ENCODE measurements at regions not wholly inside any gene's neighbourhood (a gene's known extent, or its start where the extent isn't known, plus 50 kb on each side); places are given as distances from the start of the nearest gene placed in this dataset.

DNA sequence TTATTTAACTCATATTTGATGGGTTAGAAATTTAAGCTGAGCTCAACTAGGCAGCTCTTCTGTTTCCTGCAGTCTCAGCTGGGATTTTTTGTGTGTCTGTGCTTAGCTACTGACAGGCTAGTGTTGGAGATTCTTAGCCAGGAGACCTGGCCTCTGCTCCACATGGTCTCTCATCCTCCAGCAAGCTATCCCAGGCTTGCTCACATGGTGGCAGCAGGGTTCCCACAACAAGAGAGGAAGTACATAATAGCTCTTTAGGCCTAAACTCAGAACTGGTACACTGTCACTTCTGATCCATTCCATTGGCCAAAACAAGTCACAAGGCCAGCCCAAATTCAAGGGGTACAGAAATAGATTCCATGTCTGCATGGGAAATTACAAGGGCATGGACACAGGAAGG lies 406.2 kb downstream of the SUCLA2 start:
- TF ChIP-seq, protein P1, sequence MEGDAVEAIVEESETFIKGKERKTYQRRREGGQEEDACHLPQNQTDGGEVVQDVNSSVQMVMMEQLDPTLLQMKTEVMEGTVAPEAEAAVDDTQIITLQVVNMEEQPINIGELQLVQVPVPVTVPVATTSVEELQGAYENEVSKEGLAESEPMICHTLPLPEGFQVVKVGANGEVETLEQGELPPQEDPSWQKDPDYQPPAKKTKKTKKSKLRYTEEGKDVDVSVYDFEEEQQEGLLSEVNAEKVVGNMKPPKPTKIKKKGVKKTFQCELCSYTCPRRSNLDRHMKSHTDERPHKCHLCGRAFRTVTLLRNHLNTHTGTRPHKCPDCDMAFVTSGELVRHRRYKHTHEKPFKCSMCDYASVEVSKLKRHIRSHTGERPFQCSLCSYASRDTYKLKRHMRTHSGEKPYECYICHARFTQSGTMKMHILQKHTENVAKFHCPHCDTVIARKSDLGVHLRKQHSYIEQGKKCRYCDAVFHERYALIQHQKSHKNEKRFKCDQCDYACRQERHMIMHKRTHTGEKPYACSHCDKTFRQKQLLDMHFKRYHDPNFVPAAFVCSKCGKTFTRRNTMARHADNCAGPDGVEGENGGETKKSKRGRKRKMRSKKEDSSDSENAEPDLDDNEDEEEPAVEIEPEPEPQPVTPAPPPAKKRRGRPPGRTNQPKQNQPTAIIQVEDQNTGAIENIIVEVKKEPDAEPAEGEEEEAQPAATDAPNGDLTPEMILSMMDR (IDR thresholded peaks at IDR 0.05; ENCODE audit: insufficient read depth, low read length, missing control alignments): no peak

DNA sequence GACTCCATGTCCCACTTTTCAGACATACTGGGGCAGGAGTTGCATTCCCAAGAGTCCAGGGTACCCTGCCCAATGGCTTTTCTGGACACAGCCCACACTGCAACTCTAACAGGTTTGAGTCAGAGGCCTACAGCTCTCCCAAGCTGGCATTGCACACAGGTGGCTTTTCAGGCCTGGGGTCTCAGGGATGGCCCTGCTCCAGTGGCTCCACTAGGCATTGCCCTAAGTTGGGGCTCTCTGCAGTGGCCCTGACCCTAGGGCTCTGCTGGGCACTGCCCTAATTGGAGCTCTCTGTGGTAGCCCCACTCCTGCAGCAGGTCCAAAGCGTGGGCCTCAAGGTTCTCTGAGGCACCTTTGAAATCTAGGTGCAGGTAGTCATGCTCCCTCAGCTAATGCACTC lies 408.8 kb downstream of the SUCLA2 start:
- ChIA-PET CTCF (no interaction called here), POLR2A (interaction anchor here (0.5 to 0.6 kb wide), 2 partner anchors 107 to 198 kb away, joined by 3 read pairs; no protein-coding TSS in a partner anchor)
- no peak overlapping the region for H3K4me3 ChIP-seq (ENCODE audit: low read depth, low read length)
- TF ChIP-seq, protein P1 (IDR thresholded peaks at IDR 0.05; ENCODE audit: insufficient read depth, low read length, missing control alignments): no peak
- DNase-seq (ENCODE audit: low read depth, low spot score): no peak

More for the DNA sequence above, 406.2 kb downstream of the SUCLA2 start:
- POLR2A ChIA-PET: no interaction called here
- H3K4me3 ChIP-seq (ENCODE audit: low read depth, low read length): no peak overlapping the region
- no peak for DNase-seq (ENCODE audit: low read depth, low spot score)
- CTCF ChIA-PET: interaction anchor here (0.8 to 1.5 kb wide), 5 partner anchors 17 to 700 kb away, joined by 3 to 4 read pairs (median 4); no protein-coding TSS in a partner anchor

DNA sequence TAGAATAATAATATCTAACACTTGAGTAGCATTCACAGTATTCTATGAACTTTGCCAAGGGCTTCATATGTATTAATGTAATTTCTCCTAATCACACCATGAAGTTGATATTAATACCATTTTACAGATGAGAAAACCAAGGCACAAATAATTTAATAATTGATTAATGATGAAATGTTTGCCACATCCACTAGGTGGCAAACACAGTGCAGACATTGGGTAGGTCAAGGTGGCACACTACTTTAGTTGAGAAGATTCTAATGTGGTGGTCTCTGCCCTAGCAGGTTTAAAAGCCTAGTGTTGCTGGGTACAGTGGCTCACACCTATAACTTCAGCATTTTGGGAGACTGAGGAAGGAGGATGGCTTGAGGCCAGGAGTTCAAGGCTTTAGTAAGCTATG lies 412.4 kb downstream of the SUCLA2 start:
- TF ChIP-seq, protein P1 (IDR thresholded peaks at IDR 0.05; ENCODE audit: insufficient read depth, low read length, missing control alignments): no peak
- no peak overlapping the region for H3K4me3 ChIP-seq (ENCODE audit: low read depth, low read length)
- no peak for DNase-seq (ENCODE audit: low read depth, low spot score)
- POLR2A ChIA-PET: no interaction called here
- CTCF ChIA-PET: no interaction called here

DNA sequence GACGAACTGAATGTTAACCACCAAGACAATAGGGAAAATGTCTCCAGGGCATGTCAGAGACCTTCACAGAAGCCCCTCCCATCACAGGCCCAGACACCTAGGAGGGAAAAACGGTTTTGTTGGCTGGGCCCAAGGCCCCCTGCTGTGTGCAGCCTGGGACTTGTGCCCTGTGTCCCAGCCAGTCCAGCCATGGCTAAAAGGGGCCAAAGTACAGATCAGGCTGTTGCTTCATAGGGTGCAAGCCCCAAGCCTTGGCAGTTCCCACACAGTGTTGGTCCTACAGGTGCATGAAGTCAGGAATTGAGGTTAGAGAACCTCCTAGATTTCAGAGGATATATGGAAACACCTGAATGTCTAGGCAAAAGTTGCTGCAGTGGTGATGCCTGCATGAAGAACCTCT lies 428.7 kb downstream of the SUCLA2 start:
- H3K4me3 ChIP-seq (ENCODE audit: low read depth, low read length): no peak overlapping the region
- ChIA-PET CTCF (no interaction called here), POLR2A (no interaction called here)
- TF ChIP-seq, protein P1 (IDR thresholded peaks at IDR 0.05; ENCODE audit: insufficient read depth, low read length, missing control alignments): no peak
- no peak for DNase-seq (ENCODE audit: low read depth, low spot score)

DNA sequence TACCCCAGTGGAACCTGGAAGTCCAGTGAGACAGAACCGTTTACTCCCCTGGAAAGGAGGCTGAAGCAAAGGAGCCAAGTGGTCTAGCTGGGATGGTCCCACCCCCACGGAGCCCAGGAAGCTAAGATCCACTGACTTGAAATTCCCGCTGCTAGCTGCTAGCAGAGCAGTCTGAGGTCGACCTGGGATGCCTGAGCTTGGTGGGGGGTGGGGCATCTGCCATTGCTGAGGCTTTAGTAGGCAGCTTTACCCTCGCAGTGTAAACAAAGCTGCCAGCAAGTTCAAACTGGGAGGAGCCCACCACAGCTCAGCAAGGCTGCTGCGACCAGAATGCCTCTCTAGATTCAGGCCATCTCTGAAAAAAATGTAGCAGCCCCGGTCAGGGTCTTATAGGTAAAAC lies 437.0 kb downstream of the SUCLA2 start:
- no peak for DNase-seq (ENCODE audit: low read depth, low spot score)
- no peak overlapping the region for H3K4me3 ChIP-seq (ENCODE audit: low read depth, low read length)
- POLR2A ChIA-PET: no interaction called here
- CTCF ChIA-PET: no interaction called here
- TF ChIP-seq, protein P1 (IDR thresholded peaks at IDR 0.05; ENCODE audit: insufficient read depth, low read length, missing control alignments): no peak

DNA sequence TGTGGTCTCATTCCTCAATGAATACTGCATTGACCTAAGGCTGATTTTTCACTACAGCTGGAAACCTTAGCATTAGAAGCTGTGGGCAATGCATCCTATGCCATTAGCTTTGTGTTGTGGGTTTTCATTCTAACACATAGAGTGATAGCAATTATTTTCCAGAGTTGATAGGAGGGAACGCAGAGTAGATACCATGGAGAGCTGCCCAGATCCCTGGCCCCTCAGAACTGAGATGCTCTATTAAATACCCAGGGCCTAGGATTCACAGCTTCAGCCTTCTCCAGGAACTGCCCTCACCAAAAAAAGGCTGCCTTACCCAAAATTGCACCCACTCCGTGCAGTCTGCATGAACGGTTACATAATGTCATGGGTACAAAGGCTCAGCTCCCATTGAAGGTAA lies 444.4 kb downstream of the SUCLA2 start:
- H3K4me3 ChIP-seq (ENCODE audit: low read depth, low read length): no peak overlapping the region
- CTCF ChIA-PET: no interaction called here
- TF ChIP-seq, protein P1 (IDR thresholded peaks at IDR 0.05; ENCODE audit: insufficient read depth, low read length, missing control alignments): no peak
- DNase-seq (ENCODE audit: low read depth, low spot score): no peak
- POLR2A ChIA-PET: no interaction called here

All from AG04449 (cell line).